Uterus (tissue), 3 donors: ENCODE measurements at regions not wholly inside any gene's neighbourhood (a gene's known extent, or its start where the extent isn't known, plus 50 kb on each side); places are given as distances from the start of the nearest gene placed in this dataset.

Source experiments
- DNase-seq, 2 donors: peaks; one replicate each; pipeline ENCODE4 v3.0.0-alpha.2; 2019 to 2020
- H3K27ac ChIP-seq, 2 donors: fragments of 200-600 bp; sonication (generic); 1 replicate in 1 of 2; 2 replicates in 1 of 2; pipeline ENCODE4 v1.5.1; 2016 to 2018
- H3K27me3 ChIP-seq, 2 donors: fragments of 200-600 bp; sonication (generic); one replicate each; pipeline ENCODE4 v1.5.1; 2018 to 2019; ENCODE audit warnings: control low read depth in 1 of 2
- H3K36me3 ChIP-seq, 2 donors: fragments of 200-600 bp; sonication (generic); one replicate each; pipeline ENCODE4 v1.5.1; 2019; ENCODE audit warnings: control low read depth in 1 of 2
- H3K4me1 ChIP-seq, 2 donors: fragments of 200-600 bp; sonication (generic); one replicate each; pipeline ENCODE4 v1.5.1; 2018 to 2019; ENCODE audit warnings: control low read depth in 1 of 2
- H3K4me3 ChIP-seq, 2 donors: fragments of 200-600 bp; sonication (generic); 1 replicate in 1 of 2; 2 replicates in 1 of 2; pipeline ENCODE4 v1.5.1; 2018 to 2019; ENCODE audit warnings: mild to moderate bottlenecking in 1 of 2
- H3K9me3 ChIP-seq, 2 donors: fragments of 200-600 bp; sonication (generic); one replicate each; pipeline ENCODE4 v1.5.1; 2019; ENCODE audit warnings: control low read depth in 1 of 2
- POLR2A ChIP-seq, 2 donors: fragments of 450-650 bp; IDR thresholded peaks; one replicate each; pipeline ENCODE4 v1.6.1; 2016; ENCODE audit warnings: antibody characterized with exemption in 2 of 2, mild to moderate bottlenecking in 1 of 2, moderate library complexity in 1 of 2
- intact Hi-C: fragments of 100-400 bp; cut with DNase I; formaldehyde crosslinking; loops from one replicate; pipeline ENCODE4 v1.15.1; 2023; ENCODE audit warnings: low total_unique reads
- TF ChIP-seq, protein P1 (sequence below), 4 experiments: fragments of 200-600 bp in 2 of 4; fragments of 450-650 bp in 2 of 4; sonication (generic) in 2 of 4; IDR thresholded peaks; one replicate each; pipeline ENCODE4 v1.5.1; 2016 to 2019; ENCODE audit warnings: antibody characterized with exemption in 4 of 4, mild to moderate bottlenecking in 2 of 4, moderate library complexity in 1 of 4
- donor health status: DM: yes; HTN: yes; CAD: no.

DNA sequence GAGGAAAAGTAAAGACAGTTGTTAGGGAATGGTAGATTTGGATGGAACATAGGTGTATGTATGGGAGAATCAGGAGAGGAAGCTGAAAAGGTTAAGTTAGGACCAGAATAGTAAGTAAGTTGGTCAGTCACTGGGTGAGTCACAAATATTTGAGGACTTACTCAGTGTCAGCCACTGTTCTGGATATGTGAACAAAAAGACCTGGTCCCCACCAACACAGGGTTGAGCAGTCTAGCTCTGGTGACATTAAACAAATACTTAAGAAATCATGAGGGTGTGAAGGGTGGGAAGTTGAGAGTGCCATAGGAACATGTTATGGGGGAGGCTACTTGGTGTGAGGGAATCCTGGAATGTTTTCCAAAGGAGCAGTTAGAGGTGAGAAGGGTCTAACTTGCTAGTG lies 246.9 kb downstream of the PTEN start:
- no peaks in the 10 kb centered on the region for H3K27me3 ChIP-seq
- no peaks in the 10 kb centered on the region for H3K36me3 ChIP-seq
- H3K4me1 ChIP-seq, result no peaks in the 10 kb centered on the region
- TF ChIP-seq POLR2A (IDR thresholded peaks at IDR 0.05), result no peak
- TF ChIP-seq, protein P1, sequence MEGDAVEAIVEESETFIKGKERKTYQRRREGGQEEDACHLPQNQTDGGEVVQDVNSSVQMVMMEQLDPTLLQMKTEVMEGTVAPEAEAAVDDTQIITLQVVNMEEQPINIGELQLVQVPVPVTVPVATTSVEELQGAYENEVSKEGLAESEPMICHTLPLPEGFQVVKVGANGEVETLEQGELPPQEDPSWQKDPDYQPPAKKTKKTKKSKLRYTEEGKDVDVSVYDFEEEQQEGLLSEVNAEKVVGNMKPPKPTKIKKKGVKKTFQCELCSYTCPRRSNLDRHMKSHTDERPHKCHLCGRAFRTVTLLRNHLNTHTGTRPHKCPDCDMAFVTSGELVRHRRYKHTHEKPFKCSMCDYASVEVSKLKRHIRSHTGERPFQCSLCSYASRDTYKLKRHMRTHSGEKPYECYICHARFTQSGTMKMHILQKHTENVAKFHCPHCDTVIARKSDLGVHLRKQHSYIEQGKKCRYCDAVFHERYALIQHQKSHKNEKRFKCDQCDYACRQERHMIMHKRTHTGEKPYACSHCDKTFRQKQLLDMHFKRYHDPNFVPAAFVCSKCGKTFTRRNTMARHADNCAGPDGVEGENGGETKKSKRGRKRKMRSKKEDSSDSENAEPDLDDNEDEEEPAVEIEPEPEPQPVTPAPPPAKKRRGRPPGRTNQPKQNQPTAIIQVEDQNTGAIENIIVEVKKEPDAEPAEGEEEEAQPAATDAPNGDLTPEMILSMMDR (IDR thresholded peaks at IDR 0.05), result no peak
- no peaks in the 10 kb centered on the region for H3K9me3 ChIP-seq
- H3K27ac ChIP-seq, result no peak overlapping the region
- H3K4me3 ChIP-seq, result no peak overlapping the region
- intact Hi-C loops, result no loop called here
- DNase-seq, result no peak

DNA sequence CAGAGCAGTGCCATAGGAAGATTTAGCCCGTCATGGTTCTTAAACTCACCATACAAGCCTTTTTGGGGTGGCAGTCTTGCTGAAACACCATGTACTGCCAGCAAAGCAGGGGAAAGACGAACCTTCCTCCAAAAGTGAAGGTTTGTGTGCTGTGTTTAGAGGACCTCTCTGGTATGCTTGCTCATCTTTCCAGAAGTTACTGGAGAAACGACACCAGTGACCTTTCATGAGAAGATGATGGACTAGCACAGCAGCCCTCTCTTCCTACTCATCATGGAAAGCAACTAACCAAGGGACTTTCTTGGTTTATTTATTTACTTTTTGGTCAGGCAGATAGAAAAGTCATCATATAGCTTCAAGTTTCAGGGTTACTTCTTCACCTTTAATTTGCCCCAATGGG lies 247.4 kb downstream of the PTEN start:
- H3K27ac ChIP-seq, result no peak overlapping the region
- TF ChIP-seq, protein P1 (IDR thresholded peaks at IDR 0.05), result no peak
- TF ChIP-seq POLR2A (IDR thresholded peaks at IDR 0.05), result no peak
- DNase-seq, result no peak
- no peaks in the 10 kb centered on the region for H3K36me3 ChIP-seq
- H3K9me3 ChIP-seq, result no peaks in the 10 kb centered on the region
- H3K4me3 ChIP-seq, result no peak overlapping the region
- no peaks in the 10 kb centered on the region for H3K4me1 ChIP-seq
- H3K27me3 ChIP-seq, result no peaks in the 10 kb centered on the region
- intact Hi-C loops, result no loop called here

DNA sequence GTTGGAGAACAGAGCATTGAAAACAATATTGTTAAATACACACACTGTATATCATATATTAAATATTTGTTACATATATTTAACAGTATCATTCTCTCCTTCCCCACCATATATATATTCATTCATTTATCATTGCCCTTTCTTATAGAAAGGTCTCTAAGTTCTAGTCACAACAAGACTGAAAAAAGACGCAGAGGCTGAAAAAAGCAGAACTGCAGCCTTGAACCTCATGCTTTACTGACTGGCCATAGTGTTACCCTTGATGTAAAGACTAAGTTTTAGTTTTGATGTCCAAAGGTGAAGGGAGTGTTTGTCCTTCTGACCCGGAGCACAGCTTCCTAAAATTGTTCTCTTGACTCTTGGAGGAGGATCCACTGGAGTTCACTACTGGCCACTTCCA lies 247.9 kb downstream of the PTEN start:
- no peaks in the 10 kb centered on the region for H3K4me1 ChIP-seq
- H3K9me3 ChIP-seq, result no peaks in the 10 kb centered on the region
- no peak overlapping the region for H3K27ac ChIP-seq
- intact Hi-C loops, result no loop called here
- TF ChIP-seq, protein P1 (IDR thresholded peaks at IDR 0.05), result no peak
- no peak for TF ChIP-seq POLR2A (IDR thresholded peaks at IDR 0.05)
- H3K36me3 ChIP-seq, result no peaks in the 10 kb centered on the region
- no peak overlapping the region for H3K4me3 ChIP-seq
- no peaks in the 10 kb centered on the region for H3K27me3 ChIP-seq
- DNase-seq, result no peak

DNA sequence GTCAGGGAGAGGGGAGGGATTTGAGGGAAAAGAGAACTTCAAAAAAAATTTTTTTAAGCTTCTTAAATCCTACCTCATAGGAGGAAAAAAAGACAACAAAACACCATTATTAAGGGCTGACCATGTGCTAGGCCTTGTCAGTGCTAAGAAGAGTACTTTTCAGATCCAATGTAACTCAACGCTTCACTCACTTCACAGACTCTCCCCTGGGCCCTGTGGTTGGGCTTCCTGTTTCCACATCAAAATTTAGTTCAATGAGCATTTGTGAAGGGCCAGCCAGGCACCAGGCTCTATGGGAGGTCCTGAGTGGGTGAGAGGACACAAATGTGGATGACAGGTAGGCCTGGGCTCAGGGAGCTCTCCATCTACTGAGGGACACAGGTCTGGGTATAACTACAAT lies 249.8 kb downstream of the PTEN start:
- TF ChIP-seq, protein P1 (IDR thresholded peaks at IDR 0.05), result no peak
- no peak for TF ChIP-seq POLR2A (IDR thresholded peaks at IDR 0.05)
- DNase-seq, result no peak
- no peaks in the 10 kb centered on the region for H3K27me3 ChIP-seq
- intact Hi-C loops, result no loop called here
- H3K4me1 ChIP-seq, result no peaks in the 10 kb centered on the region
- no peak overlapping the region for H3K27ac ChIP-seq
- H3K9me3 ChIP-seq, result no peaks in the 10 kb centered on the region
- H3K36me3 ChIP-seq, result no peaks in the 10 kb centered on the region
- no peak overlapping the region for H3K4me3 ChIP-seq

DNA sequence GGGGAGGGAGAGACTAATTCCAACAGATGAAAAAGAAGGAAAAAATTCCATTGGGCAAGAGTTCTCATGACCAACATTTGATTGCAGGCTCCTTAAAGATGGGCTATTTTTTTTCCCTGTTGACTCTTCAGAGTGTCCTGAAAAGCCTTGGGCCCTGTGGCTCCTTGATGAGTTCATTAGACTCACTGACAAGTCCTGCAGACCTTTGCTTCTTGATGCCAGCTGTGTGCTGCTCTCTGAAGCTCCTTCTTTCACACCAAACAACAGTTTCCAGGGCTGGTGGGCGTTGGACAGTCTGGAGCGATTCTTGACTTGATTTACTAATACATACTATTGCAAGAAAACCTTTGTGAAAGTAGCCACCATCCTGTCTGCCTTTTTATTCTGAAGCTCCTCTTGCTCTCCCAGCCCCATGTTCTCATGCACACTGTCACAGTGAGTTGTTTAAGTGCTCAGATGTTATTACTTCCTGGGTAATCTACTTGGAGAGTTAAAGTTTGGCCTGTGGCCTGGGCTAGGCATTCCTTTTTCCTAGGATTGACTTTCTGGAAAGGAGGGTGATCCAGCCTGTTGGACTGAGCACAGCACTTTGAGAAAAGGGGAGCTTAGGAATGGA lies 250.3 kb downstream of the PTEN start:
- no peak overlapping the region for H3K27ac ChIP-seq
- H3K36me3 ChIP-seq, result no peaks in the 10 kb centered on the region
- H3K9me3 ChIP-seq, result no peaks in the 10 kb centered on the region
- intact Hi-C loops, result no loop called here
- no peak overlapping the region for H3K4me3 ChIP-seq
- no peaks in the 10 kb centered on the region for H3K4me1 ChIP-seq
- TF ChIP-seq POLR2A (IDR thresholded peaks at IDR 0.05), result no peak
- TF ChIP-seq, protein P1 (IDR thresholded peaks at IDR 0.05), result no peak
- no peaks in the 10 kb centered on the region for H3K27me3 ChIP-seq
- no peak for DNase-seq
